ENCODE measurements at regions not wholly inside any gene's neighbourhood (a gene's known extent, or its start where the extent isn't known, plus 50 kb on each side); places are given as distances from the start of the nearest gene placed in this dataset.

DNA sequence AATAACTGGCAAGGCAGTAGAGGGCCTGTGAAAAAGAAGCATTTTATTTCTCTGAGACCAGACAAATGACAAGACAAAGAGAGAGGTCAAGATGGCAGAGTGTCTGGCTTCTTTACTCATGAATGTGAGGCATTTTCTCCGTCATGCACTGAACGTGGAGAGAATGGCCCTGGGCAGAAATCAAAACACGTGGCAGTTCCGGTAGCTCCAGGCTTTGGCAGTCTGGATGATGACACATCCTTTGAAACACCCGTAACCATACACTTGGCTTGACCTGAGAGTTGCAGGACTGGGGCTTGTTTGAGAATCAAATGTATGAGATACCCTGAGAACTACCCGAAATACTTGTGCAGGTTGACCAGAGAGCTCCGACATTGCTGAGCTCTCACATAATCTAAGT lies 537.6 kb downstream of the ACTR3B start:
- no peak for TF ChIP-seq CTCF (conservative IDR thresholded peaks at IDR 0.05; ENCODE audit: low read length)
- TF ChIP-seq EZH2phosphoT487 (IDR thresholded peaks at IDR 0.05; ENCODE audit: borderline replicate concordance, low read depth, low read length): no peak
